Right lobe of liver (tissue), 4 donors: ENCODE measurements at regions not wholly inside any gene's neighbourhood (a gene's known extent, or its start where the extent isn't known, plus 50 kb on each side); places are given as distances from the start of the nearest gene placed in this dataset.

ENCODE experiments used
- CTCF ChIP-seq, 4 donors: fragments of 200-600 bp in 3 of 4; fragments of 450-650 bp in 1 of 4; IDR thresholded peaks; one replicate each; pipeline versions ENCODE4 v1.5.1 to v1.8.0; 2016 to 2022; ENCODE audit warnings: antibody characterized with exemption in 4 of 4, mild to moderate bottlenecking in 2 of 4
- POLR2A ChIP-seq: fragments of 450-650 bp; IDR thresholded peaks from one replicate; pipeline ENCODE4 v1.6.1; 2017; ENCODE audit warnings: antibody characterized with exemption, mild to moderate bottlenecking
- donor health status: DM: no; HTN: no; CAD: no.
- donor health status: DM: no; HTN: no; CAD: no.
- donor health status: DM: no; HTN: yes; CAD: no.

GRCh38 chr4:107520368-107520767 lies 199.7 kb downstream of the PAPSS1 start:
- TF ChIP-seq POLR2A (no peak), CTCF (IDR thresholded peaks at IDR 0.05) (no peak)
